K562 (cell line): ENCODE measurements at regions not wholly inside any gene's neighbourhood (a gene's known extent, or its start where the extent isn't known, plus 50 kb on each side); places are given as distances from the start of the nearest gene placed in this dataset.

Source experiments
- ATAC-seq: fragments of 200-7000 bp; cut with Tn5 transposase; 3 replicates; pipeline ENCODE4 v1.9.1; 2020; ENCODE audit warnings: moderate library complexity
- BruUV-seq: library from RNA; stranded (reverse); fragments of 400-500 nt; replicated peaks from 2 replicates; lab custom pipeline; 2021; lab: Mats Ljungman, UMichigan
- CTCF ChIA-PET: fragments of 300-600 bp; formaldehyde crosslinking; extraction: SDS; loops from one replicate; lab custom pipeline; 2021; ENCODE audit warnings: low intra/inter-chr PET ratio; lab: Yijun Ruan, JAX
- POLR2A ChIA-PET: fragments of 300-600, 350-650 bp; sonication (Branson Sonifier 250); formaldehyde crosslinking; extraction: SDS; loops from one replicate; lab custom pipeline; 2021; ENCODE audit warnings: antibody characterized with exemption, inconsistent platforms; lab: Yijun Ruan, JAX
- DNase-seq, 4 experiments: peaks; one replicate each; pipeline versions ENCODE4 v3.0.0 to v3.0.0-alpha.2; 2011 to 2018; ENCODE audit warnings: low spot score in 3 of 4, mixed read lengths in 3 of 4; ENCODE audit errors: extremely low read depth in 1 of 4
- FAIRE-seq: peaks from 2 replicates; lab custom pipeline; 2011; peaks lifted over from hg19 to GRCh38; lab: Jason Lieb, UNC
- H2AFZ ChIP-seq: 2 replicates; pipeline ENCODE4 v1.6.0; 2011; ENCODE audit warnings: low read depth, low read length, control low read depth, inconsistent platforms
- H3K27ac ChIP-seq: fragments of 200-600 bp; 3 replicates; pipeline ENCODE4 v1.8.0; 2011; ENCODE audit warnings: low read depth, mild to moderate bottlenecking, control low read depth, inconsistent platforms, low read length, moderate library complexity, mixed read lengths; ENCODE audit errors: extremely low read depth
- H3K27me3 ChIP-seq, 2 experiments: fragments of 300-600 bp in 1 of 2; 2 replicates in 1 of 2; 3 replicates in 1 of 2; pipeline versions ENCODE4 v1.6.0 to v1.8.0; 2011; ENCODE audit warnings: inconsistent platforms in 2 of 2, low read length in 2 of 2, mild to moderate bottlenecking in 1 of 2, mixed read lengths in 1 of 2, moderate library complexity in 1 of 2; ENCODE audit not compliant: control insufficient read depth in 2 of 2, insufficient read depth in 2 of 2
- H3K36me3 ChIP-seq: fragments of 300-600 bp; 3 replicates; pipeline ENCODE4 v1.8.0; 2011; ENCODE audit warnings: mild to moderate bottlenecking, low read length, inconsistent platforms; ENCODE audit not compliant: control insufficient read depth, insufficient read depth
- H3K4me1 ChIP-seq, 2 experiments: fragments of 200-600 bp in 1 of 2; replicated peaks in 1 of 2; 2 replicates in 1 of 2; 3 replicates in 1 of 2; pipeline versions ENCODE4 v1.5.1 to v1.8.0; 2011; ENCODE audit warnings: inconsistent platforms in 2 of 2, low read length in 2 of 2, mild to moderate bottlenecking in 1 of 2, mixed read lengths in 1 of 2, moderate library complexity in 1 of 2; ENCODE audit not compliant: control insufficient read depth in 2 of 2, insufficient read depth in 2 of 2
- H3K4me2 ChIP-seq: 2 replicates; pipeline ENCODE4 v1.6.1; 2011; ENCODE audit warnings: low read length, control low read depth, inconsistent platforms, mixed read lengths; ENCODE audit not compliant: insufficient read depth
- H3K4me3 ChIP-seq: fragments of 200-600 bp; sonication (generic), shearing (Covaris generic); 2 replicates; pipeline ENCODE4 v1.5.1; 2016; ENCODE audit warnings: control low read depth, inconsistent platforms
- H3K79me2 ChIP-seq: fragments of 200-600 bp; 3 replicates; pipeline ENCODE4 v1.8.0; 2011; ENCODE audit warnings: low read length, inconsistent platforms; ENCODE audit not compliant: control insufficient read depth, insufficient read depth
- H3K9ac ChIP-seq, 2 experiments: 2 replicates each; pipeline versions ENCODE4 v1.6.0 to v1.6.1; 2011; ENCODE audit warnings: low read depth in 2 of 2, low read length in 2 of 2, control low read depth in 1 of 2, inconsistent platforms in 1 of 2, mild to moderate bottlenecking in 1 of 2, mixed read lengths in 1 of 2; ENCODE audit not compliant: insufficient read depth in 1 of 2
- H3K9me1 ChIP-seq: one replicate; pipeline ENCODE4 v1.6.0; 2011; ENCODE audit warnings: inconsistent platforms, mild to moderate bottlenecking, low read length, moderate library complexity; ENCODE audit not compliant: control insufficient read depth, insufficient read depth
- H3K9me3 ChIP-seq: replicated peaks from 2 replicates; pipeline ENCODE4 v1.5.1; 2011; ENCODE audit warnings: low read depth, low read length, inconsistent platforms; ENCODE audit not compliant: control insufficient read depth, insufficient read depth
- H4K20me1 ChIP-seq: replicated peaks from 2 replicates; pipeline ENCODE4 v1.6.1; 2011; ENCODE audit warnings: low read length, inconsistent platforms, mixed read lengths; ENCODE audit not compliant: control insufficient read depth, insufficient read depth
- MLLT1 ChIP-seq, 2 experiments: fragments of 450-650 bp; IDR thresholded peaks; 2 replicates each; pipeline ENCODE4 v1.6.1; 2016
- RFX1 ChIP-seq: fragments of 450-650 bp; IDR thresholded peaks from 2 replicates; pipeline ENCODE4 v1.6.1; 2016; ENCODE audit warnings: mild to moderate bottlenecking, moderate library complexity
- WGBS: fragments of 100-300 bp; shearing (Covaris generic); methylation state at CpG from one replicate; pipeline ENCODE4 v1.1.6; 2016; ENCODE audit warnings: low coverage, mixed read lengths; ENCODE audit not compliant: insufficient coverage; ENCODE audit errors: missing lambda C conversion rate; 5-methylcytosine and 5-hydroxymethylcytosine counted together
- in situ Hi-C: fragments of 300-500 bp; cut with MboI; formaldehyde crosslinking; loops from 4 replicates; pipeline ENCODE4 v1.15.0; 2018; ENCODE audit warnings: inconsistent platforms, mixed read lengths
- intact Hi-C: fragments of 100-400 bp; cut with micrococcal nuclease; formaldehyde crosslinking; loops from 2 replicates; pipeline ENCODE4 v1.14.2; 2022

GRCh38 chrX:552496-552895 is 78.1 kb upstream of the SHOX start:
- Histone ChIP-seq H3K36me3 (no peaks in the 10 kb centered on the region), H3K27me3 (no peaks in the 10 kb centered on the region), H3K79me2 (no peaks in the 10 kb centered on the region), H4K20me1 (no peaks in the 10 kb centered on the region), H3K4me3 (no peak overlapping the region), H3K9ac (no peak overlapping the region), H2AFZ (no peak overlapping the region), H3K9me1 (no peaks in the 10 kb centered on the region), H3K4me1 (no peaks in the 10 kb centered on the region), H3K4me2 (no peak overlapping the region), H3K9me3 (no peaks in the 10 kb centered on the region), H3K27ac (no peak overlapping the region)
- WGBS: under 1% methylated on average over 17 of the region's 17 CpGs
- no TSS peak for BruUV-seq
- intact Hi-C loops (no loop called here), in situ Hi-C loops (no loop called here)
- ATAC-seq (no peak), DNase-seq (no peak), FAIRE-seq (no peak)
- no peak for TF ChIP-seq MLLT1 (IDR thresholded peaks at IDR 0.05)
- ChIA-PET POLR2A (no interaction called here), CTCF (no interaction called here)

- Histone ChIP-seq H3K4me3 (no peak overlapping the region), H3K27me3 (no peaks in the 10 kb centered on the region), H3K36me3 (no peaks in the 10 kb centered on the region), H3K9me1 (no peaks in the 10 kb centered on the region), H3K27ac (no peak overlapping the region), H3K4me1 (no peaks in the 10 kb centered on the region), H2AFZ (no peak overlapping the region), H3K4me2 (no peak overlapping the region), H3K9ac (no peak overlapping the region), H3K79me2 (no peaks in the 10 kb centered on the region), H4K20me1 (no peaks in the 10 kb centered on the region), H3K9me3 (no peaks in the 10 kb centered on the region)
- POLR2A ChIA-PET: no interaction called here
- DNase-seq: no peak
- no peak for ATAC-seq
- in situ Hi-C loops: no loop called here
- no TSS peak for BruUV-seq
- no peak for FAIRE-seq
- intact Hi-C loops: no loop called here
- no peak for TF ChIP-seq RFX1
- CTCF ChIA-PET: no interaction called here
- 0% methylated on average over 3 of the region's 21 CpGs for WGBS
Measured at GRCh38 chrX:554271-554670, 76.3 kb upstream of the SHOX start.
